ENCODE measurements at regions not wholly inside any gene's neighbourhood (a gene's known extent, or its start where the extent isn't known, plus 50 kb on each side); places are given as distances from the start of the nearest gene placed in this dataset.
"Not testable (repeated sequence)": the region's sequence is repeated elsewhere in the genome, so short reads cannot be mapped to it uniquely, and the experiment has no call there.

- DNase-seq, result no peak
Observed at GRCh38 chr4:138347561-138347960, 105.4 kb upstream of the SLC7A11 start.

GRCh38 chr4:138344851-138345250 lies 102.7 kb upstream of the SLC7A11 start:
- no peak for DNase-seq

GRCh38 chr4:138344054-138344453 lies 101.9 kb upstream of the SLC7A11 start:
- no peak for DNase-seq

GRCh38 chr4:138341739-138342415 lies 99.7 kb upstream of the SLC7A11 start:
- no peak for DNase-seq

GRCh38 chr4:138338840-138339239 lies 96.7 kb upstream of the SLC7A11 start:
- no peak for DNase-seq

- DNase-seq, result not testable (repeated sequence)
Observed at GRCh38 chr4:138338222-138338621, 96.1 kb upstream of the SLC7A11 start.

GRCh38 chr4:138334346-138335016 lies 92.3 kb upstream of the SLC7A11 start:
- no peak for DNase-seq

- not testable (repeated sequence) for DNase-seq
Observed at GRCh38 chr4:138332415-138332814, 90.3 kb upstream of the SLC7A11 start.

- no peak for DNase-seq
Observed at GRCh38 chr4:138330531-138330930, 88.4 kb upstream of the SLC7A11 start.

- DNase-seq, result no peak
Observed at GRCh38 chr4:138329506-138330070, 87.4 kb upstream of the SLC7A11 start.

- no peak for DNase-seq
Observed at GRCh38 chr4:138327338-138327737, 85.2 kb upstream of the SLC7A11 start.

GRCh38 chr4:138320831-138321230 lies 78.7 kb upstream of the SLC7A11 start:
- DNase-seq, result no peak

- DNase-seq, result no peak
Observed at GRCh38 chr4:138320030-138320429, 77.9 kb upstream of the SLC7A11 start.

GRCh38 chr4:138317175-138317748 lies 75.1 kb upstream of the SLC7A11 start:
- no peak for DNase-seq

GRCh38 chr4:138312536-138312911 lies 70.4 kb upstream of the SLC7A11 start:
- DNase-seq, result no peak

- DNase-seq, result no peak
Observed at GRCh38 chr4:138311771-138312535, 69.8 kb upstream of the SLC7A11 start.

- DNase-seq, result no peak
Observed at GRCh38 chr4:138310991-138311390, 68.8 kb upstream of the SLC7A11 start.

GRCh38 chr4:138310498-138310897 lies 68.3 kb upstream of the SLC7A11 start:
- no peak for DNase-seq

GRCh38 chr4:138308356-138308755 lies 66.2 kb upstream of the SLC7A11 start:
- no peak for DNase-seq

GRCh38 chr4:138307319-138307718 lies 65.2 kb upstream of the SLC7A11 start:
- DNase-seq, result no peak

GRCh38 chr4:138305050-138305449 lies 62.9 kb upstream of the SLC7A11 start:
- no peak for DNase-seq

GRCh38 chr4:138301536-138301935 lies 59.4 kb upstream of the SLC7A11 start:
- DNase-seq, result no peak

- DNase-seq, result no peak
Observed at GRCh38 chr4:138300616-138301015, 58.5 kb upstream of the SLC7A11 start.
